NCI-H748 (cell line): ENCODE measurements at regions not wholly inside any gene's neighbourhood (a gene's known extent, or its start where the extent isn't known, plus 50 kb on each side); places are given as distances from the start of the nearest gene placed in this dataset.
A peak's percentile ranks its signal among the peaks of the same experiment; 100 is the strongest.
"Not testable (repeated sequence)": the region's sequence is repeated elsewhere in the genome, so short reads cannot be mapped to it uniquely, and the experiment has no call there.

Experiments
- DNase-seq: peaks from one replicate; lab custom pipeline; 2025; ENCODE audit not compliant: unreplicated experiment; lab: John Stamatoyannopoulos, UW

DNA sequence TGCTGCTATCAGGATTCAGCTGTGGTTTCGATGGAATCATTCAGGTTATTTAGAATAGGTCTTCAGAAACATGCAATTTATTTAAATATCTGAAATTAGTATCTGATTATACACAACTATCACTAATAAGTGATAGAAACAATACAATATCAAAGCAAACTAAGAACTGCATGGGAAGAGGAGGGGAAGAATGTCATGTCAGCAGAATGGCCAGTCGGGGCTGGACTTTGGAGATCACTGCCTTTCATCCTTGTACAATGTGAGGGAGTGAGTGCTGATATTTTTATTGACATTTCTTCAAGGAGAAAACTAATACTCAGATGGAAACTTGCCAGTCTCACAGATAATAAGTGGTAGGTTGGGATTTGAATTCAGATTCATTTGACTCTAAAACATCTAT is 224.0 kb upstream of the LINC00305 start:
- no peak for DNase-seq

DNA sequence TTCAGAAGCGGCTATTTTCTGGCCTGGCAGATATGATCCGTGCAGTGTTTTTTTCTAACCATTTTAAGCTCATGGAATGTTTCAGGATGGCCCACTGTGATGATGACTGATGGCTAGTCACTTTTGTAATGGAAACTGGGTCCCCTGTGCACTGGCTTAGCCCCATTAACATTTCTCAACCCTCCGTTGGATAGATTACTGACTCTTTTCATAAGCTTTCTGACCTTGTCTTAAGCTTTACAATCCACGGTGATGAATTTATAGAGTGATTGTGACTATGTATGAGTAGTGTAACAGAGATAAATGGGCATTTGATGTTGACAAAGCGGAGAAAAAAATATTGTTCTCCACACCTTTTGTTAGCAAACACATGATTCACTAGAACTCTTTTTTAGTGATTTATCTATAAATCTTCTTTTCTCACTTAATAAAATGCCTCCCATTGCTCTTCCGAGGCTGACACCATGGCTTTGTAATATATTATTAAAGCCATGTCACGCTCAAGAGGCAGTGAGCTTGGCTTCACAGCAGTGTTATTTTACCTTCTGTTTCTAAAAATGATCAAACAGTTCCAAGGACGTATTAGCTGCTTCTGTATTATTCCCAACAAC is 221.0 kb upstream of the LINC00305 start:
- not testable (repeated sequence) for DNase-seq

DNA sequence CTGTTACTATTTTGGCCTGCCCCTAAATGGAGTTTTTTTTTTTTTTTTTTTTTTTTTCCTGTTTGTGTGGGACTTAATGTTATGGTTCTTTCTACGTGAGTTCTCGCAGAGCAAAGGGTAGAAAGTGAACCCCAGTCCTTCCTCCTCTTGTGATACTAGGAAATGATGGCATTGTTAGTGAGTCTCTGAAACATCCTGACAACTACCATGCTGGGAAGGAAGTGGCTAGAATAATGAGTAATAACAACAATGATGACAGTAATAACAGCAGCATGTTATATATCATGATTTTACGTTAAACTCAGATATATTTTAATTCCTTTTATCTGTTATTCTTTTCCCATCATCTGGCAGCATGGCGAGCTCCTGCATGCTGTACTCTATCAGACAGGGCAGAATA is 216.2 kb upstream of the LINC00305 start:
- DNase-seq = no peak

DNA sequence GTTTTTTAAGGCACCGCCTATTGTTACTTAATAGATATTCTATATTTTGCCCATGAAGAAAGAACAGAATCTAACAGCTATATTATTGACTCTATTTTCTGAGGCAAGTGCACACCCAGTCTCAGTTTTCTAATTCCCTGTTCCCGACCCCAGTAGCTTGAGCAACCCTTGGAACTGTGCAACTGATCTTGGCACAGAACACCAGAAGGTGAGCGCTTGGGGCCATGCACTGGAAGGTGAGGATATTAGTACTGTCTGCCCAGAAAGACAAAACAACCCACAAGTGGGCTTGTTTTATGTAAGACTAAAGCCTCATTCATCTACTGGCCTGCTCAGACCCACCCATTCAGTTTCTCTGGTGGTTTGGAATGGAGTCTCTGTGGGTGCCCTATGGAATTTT is 188.8 kb upstream of the LINC00305 start:
- DNase-seq = no peak

DNA sequence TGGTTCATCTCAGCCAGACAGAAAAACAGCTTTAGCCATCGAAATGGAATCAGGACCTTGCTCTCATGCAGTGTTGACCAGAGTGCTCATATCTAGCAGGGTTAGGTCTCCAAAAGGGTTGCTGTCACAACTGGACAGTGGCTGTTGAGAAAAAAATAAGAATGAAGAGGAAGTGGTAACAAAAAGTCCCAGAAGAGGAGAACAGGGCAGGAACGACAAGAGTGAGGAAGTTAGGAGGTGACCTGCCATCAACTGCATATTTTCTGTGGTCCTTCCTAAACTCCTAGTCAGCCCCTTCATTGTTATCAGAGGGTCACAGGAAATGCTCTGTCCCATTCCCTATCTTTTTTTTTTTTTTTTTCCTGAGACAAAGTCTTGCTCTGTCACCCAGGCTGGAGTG is 188.1 kb upstream of the LINC00305 start:
- DNase-seq = no peak

DNA sequence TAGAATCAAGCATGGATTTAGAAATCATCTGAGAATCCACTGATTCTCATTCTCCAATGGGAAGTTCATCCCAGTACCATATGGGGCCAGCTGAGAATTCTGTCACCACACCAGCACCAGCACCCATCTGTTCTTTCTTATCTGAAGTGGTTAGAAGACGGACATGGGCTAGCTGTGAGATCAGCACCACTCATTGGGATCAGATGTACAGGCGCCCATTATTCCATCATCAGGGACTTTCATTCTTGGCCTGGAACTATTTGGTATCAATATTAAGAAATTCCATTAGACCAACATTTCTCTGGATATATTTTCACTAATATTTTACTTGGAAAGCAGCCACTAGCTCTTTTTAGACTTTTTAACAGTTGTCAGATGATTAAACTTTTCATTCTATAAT is 185.9 kb upstream of the LINC00305 start:
- no peak for DNase-seq

DNA sequence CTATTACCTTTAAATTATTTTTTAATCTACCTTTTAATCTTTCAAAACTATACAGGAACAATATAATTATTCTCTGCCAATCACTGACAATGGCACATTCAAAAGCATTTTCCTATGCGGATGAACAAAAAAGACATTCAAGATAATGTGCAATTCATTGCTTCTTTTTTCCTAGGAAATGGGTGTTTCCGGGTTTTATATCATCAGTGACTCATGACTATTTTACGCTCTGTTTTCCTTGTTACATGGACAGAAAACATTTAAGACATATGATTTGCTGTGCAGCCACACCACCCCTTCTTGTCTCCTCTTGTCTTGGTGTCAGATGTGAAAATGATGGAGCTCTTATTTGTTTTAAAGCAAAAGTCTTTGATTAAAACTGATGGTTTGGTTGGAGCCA is 184.7 kb upstream of the LINC00305 start:
- DNase-seq = peak; percentile 60

DNA sequence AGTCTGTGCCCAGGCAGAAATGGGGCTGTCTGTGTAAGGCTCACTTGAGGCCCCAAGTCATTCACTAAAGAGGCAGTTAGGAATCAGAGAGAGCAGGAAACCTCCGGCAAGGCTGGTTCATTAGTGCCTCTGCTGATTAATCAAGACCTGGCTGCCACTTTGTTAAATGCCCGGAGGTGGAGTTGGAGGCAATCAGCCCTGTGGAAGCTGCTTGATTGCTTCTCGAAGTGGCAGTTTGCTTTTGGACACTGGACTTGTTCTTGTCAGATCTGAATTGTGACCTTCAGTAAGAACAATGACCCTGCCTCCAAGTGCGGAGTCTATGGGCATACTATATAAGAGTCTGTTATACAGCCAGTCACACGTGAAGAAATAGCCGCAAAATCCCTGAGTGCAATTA is 183.9 kb upstream of the LINC00305 start:
- DNase-seq = peak; percentile 84

DNA sequence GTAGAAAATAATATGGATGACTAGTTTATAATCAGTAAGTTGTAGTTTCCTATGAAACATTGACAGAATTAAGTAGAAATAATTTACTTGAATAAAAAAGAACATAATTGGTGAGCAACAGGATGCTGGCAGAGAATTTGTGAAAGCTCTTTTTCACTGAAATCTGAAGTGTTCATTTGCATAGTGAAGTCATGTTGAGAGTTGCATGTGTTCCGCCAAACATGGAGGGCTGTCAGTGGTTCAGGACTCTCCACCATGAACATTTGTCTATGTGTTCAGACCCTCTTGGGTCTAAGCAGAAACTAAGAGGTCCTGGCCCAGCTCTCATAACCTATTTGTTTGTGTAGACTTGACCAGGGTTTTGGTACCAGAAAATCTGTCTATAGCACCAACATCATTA is 182.5 kb upstream of the LINC00305 start:
- no peak for DNase-seq

DNA sequence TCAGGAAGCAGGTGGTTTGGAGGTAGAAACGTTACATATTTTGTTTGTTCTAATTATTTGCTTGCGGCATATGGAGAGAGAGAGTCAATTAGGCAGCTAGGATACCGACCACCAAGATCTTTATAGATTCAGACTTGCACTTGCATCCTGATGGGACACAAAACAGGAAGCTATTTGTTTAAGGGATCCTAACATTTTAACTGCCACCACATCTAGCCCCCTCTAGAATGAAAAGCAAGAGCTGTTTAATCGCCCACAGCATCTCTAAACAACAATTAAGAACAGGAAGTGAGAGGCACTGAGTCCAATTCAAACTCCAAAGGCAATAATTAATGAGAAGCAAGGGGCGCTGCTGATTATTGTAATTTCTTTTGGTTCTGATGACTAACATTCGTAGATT is 182.0 kb upstream of the LINC00305 start:
- peak; percentile 84 for DNase-seq

DNA sequence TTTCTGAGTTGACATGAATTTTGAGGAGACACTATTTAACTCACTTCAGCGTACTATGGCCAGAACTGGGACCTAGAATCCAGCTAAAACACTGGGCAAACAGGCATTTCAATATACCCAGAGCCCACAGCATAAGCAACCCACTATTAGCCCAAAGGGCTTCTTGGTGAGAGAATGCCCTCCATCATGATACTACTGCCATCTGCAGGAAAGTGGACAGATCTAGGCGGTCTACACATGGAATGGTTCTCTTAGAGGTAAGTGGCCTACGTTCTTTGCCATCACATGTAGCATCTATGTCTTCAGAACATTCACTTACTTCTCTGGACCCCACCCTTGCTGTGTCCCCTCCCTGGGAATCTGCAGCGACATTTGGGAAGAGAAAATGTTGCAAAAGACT is 181.3 kb upstream of the LINC00305 start:
- DNase-seq = peak; percentile 85

DNA sequence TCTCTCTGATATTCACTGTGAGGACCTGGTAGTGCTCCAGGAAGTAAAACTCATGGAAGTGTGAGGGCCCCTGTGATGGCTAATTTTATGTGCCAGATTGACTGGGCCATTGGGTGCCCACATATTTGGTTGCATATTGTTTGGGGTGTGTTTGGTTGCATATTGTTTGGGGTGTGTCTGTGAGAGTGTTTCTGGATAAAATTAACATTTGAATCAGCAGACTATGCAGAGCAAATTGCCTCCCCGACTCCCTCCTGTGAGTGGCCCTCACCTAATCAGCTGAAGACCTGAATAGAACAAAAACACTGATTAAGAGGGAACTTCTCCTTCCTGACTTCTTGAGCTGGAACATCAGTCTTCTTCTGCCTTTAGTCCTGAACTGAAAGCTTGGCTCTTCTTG is 173.3 kb upstream of the LINC00305 start:
- DNase-seq = no peak

DNA sequence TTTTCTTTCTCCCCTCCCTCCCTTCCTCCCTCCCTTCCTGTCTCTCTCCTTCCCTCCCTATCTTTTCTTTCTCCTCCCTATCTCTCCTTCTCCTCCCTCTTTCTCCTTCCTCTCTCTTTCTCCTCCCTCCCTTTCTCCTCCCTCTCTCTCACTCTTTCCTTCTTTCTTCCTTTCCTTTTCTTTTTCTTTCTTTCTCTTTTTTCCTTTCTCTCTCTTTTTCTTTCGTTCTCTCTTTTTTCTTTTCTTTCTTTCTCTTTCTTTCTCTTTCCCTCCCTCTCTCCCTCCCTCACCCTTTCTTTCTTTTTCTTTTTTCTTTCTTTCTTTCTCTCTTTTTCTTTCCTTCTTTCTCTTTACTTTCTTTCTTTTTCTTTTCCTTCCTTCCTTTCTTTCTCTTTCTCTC is 169.7 kb upstream of the LINC00305 start:
- DNase-seq = no peak

DNA sequence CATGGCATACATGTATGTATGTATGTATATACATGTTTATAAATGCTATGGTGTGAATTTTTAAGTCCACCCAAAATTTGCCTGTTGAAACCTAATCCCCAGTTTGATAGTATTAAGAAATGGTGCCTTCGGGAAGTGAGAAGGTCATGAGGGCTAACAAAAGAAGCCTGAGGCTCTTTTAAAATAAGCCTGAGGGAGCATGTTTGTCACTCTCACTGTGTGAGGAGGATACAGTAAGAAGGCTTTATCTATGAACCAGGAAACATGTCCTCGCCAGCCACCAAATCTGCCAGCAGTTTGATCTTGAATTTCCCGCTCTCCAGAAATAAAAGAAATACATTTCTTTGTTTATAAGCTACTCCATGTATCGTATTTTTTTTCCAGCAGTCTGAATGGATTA is 163.0 kb upstream of the LINC00305 start:
- DNase-seq = no peak

DNA sequence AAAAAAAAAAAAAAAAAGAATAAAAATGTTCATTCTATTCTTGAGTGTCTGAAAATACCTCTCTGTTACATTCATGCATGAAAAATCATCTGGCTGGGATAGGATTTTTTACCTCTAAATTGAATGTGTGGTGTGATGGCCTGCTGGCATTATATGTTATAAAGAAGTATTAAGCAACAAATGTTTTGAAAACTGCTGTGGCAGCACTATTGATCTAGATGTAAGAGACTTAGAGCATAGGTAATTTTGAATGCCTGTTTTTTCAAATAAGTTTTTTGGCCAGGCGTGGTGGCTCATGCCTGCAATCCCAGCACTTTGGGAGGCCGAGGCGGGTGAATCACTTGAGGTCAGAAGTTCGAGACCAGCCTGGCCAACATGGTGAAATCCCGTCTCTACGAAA is 147.0 kb upstream of the LINC00305 start:
- no peak for DNase-seq

DNA sequence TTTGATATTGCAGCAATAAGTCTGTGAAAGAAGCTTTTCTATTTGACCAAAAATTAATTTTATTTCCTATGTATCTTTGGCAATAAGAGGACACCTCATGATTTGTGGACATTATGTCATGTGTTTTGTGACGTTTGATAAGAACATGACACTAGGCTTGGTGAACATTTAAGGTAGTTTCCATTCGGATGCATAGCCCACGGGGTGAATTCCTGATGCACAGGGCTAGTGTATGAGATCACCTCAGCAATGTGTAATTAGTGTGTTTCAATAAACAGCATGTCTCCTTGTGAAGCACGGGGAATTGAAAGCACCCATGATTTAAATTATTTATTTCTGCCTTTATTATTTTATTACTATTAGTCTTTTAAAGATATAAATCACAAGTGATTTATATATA is 146.1 kb upstream of the LINC00305 start:
- peak; percentile 13 for DNase-seq

DNA sequence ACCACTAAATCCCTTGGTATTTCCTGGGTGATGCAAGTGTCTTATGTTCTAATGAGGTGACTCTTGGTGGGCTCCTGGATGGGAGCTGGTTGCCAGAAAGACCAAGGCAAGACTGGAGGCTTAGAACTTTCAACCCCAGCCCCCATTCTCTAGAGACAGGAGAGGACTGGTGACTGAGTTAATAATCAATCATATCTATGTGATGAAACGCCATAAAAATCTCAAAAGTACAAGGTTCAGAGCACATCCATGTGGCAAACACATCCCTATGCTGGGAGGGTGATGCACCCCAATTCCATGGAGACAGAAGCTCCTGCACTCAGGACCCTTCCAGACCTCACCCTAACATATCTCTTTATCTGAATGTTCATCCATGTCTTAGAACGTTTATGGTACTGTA is 139.5 kb upstream of the LINC00305 start:
- no peak for DNase-seq

DNA sequence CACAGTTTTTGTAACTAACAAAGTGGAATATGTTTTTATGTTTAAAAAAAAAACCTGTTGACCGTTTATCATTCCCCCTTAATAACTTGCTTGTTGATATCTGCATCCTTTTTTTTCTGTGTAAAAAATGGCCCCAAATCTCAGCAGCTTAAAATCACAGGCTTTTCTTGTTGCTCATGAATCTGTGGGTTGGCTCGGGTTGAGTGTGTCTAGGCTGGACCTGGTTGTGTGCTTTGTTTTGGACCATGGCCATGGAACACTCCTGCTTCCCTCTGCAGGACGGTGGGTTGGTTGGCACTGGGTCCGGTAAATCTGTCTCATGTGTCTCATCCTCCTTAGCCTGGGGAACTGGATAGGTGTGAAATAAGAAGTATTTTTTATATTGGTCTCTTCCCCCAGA is 139.0 kb upstream of the LINC00305 start:
- DNase-seq = no peak

DNA sequence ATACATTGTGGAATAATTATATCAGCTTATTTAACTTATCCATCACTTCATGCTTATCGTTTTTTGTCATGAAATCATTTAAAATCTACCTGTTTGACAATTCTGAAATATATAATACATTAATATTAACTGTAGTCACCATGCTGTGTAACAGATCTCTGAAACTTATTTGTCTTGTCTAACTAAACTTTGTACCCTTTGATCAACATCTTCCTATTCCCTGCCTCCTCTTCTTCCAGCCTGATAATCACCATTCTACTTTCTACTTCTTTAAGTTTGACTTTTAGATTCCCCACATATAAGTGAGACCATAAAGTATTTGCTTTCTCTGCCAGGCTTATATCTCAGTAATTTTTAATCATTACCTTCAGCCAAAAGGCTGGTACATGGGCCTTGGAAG is 134.2 kb upstream of the LINC00305 start:
- DNase-seq = no peak

DNA sequence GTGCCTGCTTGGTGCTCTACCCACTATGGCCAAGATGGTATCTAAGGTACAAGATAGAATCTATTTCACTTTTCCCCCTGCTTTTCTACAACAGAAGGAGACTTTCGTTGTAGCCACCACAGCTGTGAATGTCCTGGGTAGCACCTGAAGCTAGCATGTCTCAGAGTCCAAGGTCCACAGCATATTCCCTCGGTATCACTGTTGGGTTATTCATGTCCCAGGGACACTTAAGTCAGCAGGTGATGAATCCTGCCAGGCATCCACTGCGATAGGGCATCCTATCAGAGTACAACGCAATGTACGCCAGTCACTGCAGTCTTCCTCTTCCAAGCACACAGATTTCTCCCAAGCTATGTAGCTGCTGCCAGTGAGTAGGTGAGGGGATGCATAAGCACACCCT is 129.1 kb upstream of the LINC00305 start:
- no peak for DNase-seq

DNA sequence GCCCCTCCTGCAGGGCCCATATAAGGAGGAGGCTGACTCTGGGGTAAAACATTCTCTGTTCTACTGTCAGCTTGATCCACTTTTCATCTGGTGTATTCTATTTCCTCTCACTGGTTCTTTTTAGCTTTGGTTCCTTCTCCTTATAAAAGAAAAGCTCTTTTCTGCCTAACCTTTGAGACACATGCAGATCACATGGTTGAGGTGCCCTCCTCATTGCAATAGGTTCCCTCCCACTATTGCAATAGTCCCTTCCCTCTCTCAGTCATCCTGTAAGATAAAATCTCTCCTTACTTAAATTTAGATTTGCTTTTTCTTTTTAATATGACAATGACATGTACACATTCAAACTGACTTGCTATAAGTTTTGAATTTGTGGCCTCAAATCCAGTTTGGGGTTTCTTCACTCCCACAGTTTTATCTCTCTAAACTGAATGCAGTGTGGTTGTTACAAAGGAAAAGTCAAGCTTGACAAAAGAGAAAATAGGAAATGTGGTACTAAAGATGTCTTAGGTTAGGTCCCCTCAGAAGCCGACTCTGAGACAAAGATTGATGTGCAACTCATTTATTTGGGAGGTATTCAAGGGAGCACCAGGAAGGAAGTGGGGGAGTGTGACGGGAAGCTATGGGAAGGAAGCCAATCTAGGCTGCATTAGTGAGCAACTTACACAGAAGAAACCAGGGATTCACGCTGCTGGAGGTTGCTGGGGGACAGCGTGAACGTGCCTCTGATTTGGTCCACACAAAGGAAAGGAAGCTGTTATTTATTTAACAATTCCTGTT is 127.6 kb upstream of the LINC00305 start:
- DNase-seq = peak; percentile 30

DNA sequence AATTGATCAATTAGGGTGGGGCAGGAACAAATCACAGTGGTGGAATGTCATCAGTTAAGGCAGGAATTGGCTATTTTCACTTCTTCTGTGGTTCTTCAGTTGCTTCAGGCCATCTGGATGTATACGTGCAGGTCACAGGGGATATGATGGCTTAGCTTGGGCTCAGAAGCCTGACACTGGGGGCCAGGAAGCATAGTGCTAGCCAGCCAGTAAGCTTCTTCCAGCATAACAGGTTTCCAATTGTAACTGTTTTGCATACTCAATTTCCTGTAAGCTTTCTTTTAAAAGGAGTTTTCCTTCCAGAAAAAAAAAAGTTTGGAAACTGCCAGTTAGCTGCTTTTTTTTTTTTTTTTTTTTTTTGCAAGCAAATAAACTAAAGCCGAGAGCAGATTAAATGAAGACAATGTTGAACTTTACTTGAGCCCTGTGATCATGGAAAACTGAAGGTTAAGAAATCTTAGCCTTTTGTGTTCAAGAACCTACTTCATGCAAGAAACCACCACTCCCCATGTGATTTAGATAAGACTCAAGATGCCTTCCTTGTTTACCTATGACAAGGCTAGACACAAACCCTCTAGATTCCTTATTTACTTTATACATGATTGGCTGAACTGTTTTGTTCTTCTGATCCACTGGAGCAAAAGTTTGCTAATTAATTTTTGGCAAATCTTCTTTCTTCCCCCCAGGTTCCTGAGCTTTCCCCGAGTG is 126.9 kb upstream of the LINC00305 start:
- DNase-seq = no peak
